AG08395 (cell line): ENCODE measurements at regions not wholly inside any gene's neighbourhood (a gene's known extent, or its start where the extent isn't known, plus 50 kb on each side); places are given as distances from the start of the nearest gene placed in this dataset.
"Not testable (repeated sequence)": the region's sequence is repeated elsewhere in the genome, so short reads cannot be mapped to it uniquely, and the experiment has no call there.

Experiments used
- DNase-seq: peaks from one replicate; pipeline ENCODE4 v3.0.0; 2012; ENCODE audit warnings: mixed read lengths, low spot score

DNA sequence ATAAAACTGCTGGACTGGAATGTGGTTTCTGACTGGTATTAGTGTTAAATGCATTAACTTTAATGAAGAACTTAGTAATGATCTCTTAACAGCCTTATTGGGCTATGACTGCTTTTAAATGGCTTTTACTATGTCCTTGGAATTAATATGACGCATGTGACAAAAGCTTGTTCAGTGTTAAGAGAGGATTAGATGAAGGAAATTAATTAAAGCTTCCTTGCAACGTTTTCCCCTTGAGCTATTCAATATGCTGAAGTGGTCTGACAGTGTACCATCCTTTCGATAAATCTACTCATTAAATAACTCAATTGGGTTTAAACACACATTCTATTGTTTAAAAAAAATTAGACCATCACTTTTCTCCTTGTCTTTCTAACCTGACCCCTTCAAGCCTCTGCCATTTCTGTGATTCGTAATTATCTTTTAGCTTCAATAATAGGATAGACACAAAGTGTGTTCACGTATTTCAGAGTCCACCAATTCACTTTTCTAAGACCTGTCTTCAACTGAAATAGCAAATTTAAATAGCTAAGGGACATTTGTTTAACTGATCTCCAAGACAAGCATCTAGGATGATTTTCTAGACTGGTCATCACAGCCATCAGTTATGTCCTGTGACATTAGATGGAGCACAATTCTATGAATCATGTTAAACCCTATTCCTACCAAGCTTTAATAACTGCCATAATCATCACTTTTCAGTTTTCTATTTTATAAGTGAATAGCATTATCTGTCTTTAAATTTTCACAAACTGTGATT, 1258.0 kb upstream of the CDH9 start:
- DNase-seq = no peak

DNA sequence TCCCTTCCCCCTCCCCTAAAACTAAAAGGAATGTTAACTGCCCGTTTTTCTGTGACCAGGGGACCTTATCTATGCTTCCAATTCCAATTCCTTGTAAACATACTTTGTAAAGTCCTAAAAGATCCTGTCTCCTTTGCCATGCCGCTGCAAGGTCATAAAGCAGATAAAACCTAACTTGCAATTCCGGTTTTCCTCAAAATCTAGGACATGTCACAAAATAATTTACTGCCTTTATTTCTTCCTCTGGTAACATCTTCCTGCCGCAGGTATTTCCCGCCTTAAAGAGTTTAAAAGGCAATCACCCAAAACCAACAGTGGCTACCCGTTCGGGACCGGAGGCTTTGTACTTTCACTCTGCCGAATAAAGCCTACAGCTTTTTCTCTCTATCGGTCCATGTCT, 1248.6 kb upstream of the CDH9 start:
- DNase-seq = not testable (repeated sequence)

DNA sequence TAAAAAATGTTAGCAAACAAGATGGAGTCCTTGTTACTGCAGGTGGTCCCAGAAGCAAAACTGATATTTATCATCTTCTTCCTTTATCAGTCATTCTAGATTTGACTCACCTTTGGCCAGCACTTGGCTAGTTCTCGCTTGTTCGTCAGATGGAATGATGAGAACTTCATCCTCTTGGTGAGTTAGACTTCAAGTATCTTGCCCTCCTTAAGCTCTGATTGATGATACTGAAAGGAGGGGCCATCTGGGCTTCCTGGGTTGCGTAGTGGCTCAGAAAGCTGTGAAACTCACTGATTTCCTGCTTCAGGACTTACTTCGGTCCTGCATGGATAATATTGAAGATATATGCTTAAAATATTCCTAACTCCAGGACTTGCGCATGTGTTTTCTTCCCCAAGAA, 1248.2 kb upstream of the CDH9 start:
- DNase-seq = no peak

DNA sequence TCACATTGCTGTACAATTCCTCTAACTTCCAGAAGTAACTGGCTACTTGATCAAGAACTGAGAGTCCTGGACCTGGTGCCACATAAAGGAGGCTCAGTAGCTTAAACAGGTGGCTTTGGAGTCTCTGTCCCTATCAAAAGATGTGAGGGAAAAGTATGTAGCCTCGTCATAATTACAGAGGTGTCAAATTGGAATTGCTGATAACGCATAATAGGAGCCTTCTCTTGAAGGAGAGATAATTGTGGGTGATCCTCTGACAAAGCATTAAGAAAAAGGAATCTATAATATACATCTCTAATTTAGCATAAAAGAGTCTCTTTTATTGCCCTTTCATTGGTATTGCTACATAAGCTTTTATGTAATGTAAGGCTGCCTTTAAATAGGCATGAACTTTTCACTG, 1246.4 kb upstream of the CDH9 start:
- no peak for DNase-seq

DNA sequence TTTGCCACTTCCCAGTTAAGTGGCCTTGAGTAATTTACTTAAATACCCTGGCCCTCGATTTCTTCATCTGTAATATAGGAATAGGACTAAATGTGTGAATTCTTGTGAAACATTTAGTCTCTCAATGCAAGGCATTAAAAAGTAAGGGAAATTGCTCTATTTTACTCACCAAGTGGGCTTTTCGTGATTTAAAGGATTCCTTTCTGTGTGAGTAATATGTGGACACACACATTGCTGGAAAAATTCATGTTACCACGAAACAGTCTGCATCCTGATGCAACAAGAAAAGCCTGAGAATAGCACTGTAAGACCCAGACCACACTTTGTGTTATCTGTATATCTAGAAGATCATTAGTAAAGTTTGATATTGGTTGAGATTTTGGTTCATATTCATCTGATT, 1243.0 kb upstream of the CDH9 start:
- no peak for DNase-seq

DNA sequence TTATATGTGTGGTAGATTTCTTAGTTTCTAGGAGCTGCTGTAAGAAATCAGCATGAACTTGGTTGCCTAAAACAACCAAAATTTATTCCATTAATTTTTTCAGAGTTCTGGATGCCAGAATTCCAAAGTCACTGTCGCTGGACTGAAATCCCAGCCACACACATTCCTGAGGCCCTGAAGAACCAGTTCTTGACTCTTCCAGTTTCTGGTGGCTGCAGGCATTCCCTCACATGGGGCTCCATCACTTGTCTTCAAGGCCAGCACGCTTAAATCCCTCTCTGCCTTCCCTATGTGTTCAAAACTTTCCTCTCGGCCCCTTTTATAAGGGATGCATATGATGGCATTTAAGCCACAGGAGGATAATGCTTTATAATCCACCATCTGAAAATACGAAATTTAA, 1237.5 kb upstream of the CDH9 start:
- no peak for DNase-seq

DNA sequence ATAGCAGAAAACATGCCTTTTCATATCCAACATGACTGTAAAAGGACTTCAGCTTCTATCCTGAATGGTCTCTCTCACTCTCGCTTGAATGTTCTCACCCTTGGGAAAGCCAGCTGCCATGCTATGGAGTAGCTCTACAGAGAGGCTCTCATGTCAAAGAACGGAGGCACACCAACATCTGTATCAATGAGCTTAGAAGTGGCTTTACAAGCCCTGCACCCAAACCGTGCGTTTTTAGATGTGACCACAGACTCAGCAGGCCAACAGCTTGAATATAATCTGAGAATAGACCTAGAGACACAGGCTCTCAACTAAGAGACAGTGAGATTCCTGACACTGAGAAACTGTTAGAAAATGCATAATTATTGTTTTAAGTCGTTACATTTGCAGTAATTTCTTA, 1231.6 kb upstream of the CDH9 start:
- DNase-seq = no peak

DNA sequence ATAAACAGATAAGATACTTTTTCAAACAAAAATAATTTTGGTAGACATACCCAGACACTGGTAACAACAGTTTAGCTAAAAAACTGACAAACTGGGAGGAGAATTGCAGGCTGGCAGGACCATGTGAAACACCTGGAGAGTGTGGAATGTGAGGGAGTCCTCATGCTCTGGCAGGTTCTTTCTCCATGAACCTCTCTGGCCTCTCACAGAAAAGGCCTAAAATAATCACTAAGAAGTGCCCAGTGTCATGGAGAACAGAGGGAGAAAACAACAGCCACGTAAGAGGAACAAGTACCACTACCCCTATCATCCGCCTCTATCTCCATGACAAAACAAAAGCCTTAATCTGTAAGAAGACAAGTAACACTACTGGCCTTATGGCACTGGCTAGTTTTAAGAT, 1227.5 kb upstream of the CDH9 start:
- DNase-seq = no peak

DNA sequence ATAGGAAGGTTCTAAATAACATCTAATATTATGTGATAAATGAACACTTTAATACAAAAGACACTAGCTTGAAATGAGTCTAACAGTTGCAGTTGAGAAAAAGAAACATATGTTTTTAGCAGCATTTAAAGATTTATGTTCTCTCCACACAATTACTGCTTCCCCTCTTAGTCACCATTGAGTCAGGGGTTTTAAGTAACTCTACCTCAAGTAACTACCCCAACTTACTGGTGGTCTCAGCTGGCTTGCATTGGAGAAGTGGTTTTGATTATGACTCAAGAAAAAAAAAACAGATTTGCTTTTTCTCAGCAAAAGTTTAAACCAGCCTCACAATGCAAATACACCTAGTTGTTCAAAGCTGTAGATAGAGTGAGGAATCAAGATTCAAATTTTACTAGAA, 1216.5 kb upstream of the CDH9 start:
- DNase-seq = no peak

DNA sequence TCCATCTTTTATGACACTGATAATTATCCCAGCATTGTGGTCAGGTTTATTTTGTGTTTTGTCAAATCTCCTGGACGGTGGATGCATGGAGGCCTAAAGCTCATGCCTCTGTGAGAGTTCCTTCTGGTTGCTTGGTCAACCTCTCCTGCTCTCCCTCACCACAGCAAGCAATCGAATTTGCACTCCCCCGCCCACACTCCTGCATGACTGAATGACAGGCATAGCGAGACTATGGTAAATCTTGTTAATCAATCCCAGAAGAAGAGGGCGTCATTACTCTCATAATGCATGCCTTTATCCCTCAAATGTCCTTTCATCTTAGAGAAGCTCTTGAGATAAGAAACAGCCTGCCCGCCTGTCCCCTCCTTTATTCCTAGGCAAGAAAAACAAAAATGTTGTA, 1215.0 kb upstream of the CDH9 start:
- DNase-seq = no peak

DNA sequence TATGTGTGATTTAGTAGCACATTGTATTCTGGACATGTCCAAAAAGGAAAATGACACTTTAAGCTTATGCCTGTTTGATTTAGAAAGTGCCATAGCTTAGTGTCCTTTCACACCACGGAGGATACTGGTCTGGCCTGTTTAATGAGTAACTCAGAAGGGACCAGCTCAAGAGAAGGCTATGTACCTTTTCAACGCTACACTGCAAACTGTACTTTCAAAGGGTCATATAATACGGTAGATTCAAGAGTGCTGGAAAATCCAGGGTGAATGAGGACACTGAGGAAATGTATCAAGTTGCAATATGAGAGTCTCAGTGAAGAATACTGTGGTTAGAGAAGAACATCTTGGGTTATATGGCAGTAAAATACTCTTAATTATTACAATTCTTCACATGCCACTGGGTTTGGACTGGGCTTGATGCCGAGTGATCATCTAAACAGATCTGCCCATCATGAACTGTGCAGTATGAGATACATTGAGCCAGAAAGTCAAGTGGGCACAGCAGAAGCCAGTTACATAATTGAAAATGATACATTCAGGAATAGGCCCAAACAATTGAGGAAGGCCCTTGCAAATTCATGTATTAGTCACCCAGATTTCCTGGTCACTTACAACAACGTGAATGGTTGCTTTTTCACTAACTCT, 1211.5 kb upstream of the CDH9 start:
- no peak for DNase-seq

DNA sequence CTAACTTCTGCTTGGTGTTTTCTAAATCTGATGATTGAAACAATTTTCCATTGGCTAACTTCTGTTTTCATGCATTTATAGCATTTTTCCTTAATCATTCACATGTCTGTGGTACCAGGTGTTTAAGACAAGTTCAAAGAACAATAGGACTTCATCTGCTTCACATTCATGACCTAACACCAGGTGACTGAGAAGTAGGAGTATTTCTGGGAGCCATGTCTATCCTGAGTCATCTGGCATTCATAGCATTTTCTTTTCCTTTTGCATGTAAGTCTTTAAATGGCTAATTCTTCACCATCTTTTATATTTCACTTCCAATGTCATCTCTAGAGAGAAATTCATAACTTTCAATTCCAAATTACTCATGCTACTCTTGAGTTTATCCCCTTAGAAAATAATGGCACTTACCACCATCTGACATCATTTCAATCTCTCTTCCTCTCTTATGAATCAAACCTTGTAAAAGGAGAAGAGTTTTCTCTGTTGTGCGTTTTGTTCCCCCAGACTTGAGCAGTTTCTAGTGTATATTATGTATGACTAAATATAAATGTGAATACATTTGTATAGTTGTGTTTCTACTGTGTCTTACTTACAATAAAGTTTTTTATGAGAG, 1196.1 kb upstream of the CDH9 start:
- DNase-seq = no peak

DNA sequence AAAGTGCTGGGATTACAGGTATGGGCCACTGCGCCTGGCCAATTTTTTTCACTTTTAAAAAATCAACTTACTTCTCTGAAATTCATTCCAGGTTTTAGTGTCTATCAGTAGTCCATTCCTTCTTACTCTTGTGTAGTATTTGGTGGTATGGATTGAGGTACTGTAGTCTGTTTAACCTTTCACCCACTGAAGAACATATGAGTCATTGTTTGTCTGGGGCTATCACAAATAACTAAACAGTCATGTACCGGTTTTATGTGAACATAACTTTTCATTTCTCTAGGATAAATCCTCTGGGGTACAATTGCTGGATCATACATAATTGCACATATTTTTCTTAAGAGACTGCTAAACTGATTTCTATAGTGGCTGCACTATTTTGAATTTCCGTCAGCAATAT, 1188.0 kb upstream of the CDH9 start:
- DNase-seq = no peak

DNA sequence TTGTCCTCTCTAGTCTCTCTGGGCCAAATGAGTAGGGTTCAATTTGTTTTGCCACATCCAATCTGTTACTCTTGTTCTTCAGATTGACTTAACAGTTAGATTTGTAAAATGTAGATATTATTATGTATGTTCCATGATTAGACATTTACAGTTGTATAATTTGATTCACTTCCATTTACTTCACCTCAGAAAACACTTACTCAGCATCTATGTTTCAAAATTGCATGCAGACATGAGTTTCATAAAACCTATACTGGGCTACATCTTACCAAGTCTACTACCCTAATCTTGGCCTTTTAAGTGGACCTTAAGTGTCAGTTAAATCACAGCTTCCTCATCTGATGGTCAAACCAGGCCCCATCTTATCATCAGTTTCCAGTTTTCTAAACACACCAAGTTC, 1181.2 kb upstream of the CDH9 start:
- no peak for DNase-seq

DNA sequence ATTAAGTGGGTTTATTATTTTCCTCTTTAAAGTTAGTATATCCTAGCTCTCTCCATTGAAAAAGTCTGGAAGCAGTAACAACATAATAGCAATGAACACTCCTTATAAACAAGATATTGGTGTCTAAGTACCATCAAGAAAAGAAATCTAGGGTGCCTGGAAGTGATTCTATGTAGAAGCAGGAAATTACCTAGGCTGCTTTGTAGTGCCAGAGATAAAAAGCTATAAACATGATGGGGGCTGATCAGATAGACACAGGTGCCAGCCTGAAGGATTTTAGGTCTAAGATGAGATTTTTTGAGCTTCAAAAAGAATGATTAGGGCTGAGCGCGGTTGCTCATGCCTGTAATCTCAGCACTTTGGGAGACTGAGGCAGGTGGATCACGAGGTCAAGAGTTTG, 1179.3 kb upstream of the CDH9 start:
- DNase-seq = no peak

DNA sequence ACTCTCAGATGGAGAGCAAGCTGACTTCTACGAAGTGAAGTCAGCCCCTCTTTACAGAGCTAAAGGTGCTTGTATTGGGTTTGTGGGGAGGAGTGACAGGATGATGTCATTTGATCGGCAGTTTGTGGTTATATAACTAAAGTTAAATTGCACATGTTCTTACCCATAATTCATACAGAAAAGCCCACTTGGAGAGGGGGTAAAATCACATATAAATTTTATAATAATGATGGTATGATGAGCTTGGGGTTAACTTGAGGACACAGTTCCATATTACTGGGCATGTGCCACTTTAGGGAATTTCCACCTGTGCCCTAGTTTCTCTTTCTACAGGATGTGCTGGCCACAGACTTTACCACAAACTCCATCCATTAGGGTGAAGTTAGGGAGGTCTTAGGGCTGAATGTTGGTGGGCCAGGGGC, 1178.6 kb upstream of the CDH9 start:
- no peak for DNase-seq

DNA sequence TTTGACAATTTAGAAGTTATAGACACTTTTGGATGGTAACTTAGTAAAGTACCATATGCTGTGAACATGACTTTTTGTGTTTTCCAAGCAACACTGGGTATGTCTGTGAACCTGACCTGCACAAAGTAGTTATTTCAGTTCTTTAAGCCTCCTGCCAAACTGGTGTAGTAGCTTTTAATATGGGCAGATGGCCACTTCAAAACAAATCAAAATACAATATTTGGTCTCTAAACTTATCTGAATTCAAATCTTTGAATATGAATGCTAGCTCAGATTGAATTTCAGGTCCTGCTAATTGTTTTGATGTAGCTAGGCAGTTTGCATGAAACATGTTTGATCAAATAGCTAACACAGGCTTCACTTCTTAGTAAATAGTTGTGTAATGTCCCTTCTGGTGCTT, 1176.7 kb upstream of the CDH9 start:
- DNase-seq = no peak

DNA sequence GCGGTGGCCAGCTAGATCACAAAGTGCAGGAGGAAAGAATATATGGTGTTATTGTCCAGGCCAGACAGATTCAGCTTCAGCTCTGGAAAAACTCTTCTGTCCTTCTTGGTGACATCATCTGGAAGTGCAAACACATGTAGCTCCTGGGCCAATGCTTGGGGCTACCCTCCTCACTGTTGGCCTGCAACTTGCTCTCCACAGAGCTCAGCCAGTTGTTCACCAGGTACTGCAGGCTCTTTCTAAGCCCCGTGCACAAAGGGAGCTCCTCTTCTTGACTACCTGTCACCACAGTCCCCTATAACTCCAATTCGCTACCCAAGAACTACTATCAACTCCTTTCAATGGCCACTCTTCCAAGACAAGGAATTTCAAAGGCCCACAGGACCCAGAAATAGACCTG, 1175.9 kb upstream of the CDH9 start:
- no peak for DNase-seq

DNA sequence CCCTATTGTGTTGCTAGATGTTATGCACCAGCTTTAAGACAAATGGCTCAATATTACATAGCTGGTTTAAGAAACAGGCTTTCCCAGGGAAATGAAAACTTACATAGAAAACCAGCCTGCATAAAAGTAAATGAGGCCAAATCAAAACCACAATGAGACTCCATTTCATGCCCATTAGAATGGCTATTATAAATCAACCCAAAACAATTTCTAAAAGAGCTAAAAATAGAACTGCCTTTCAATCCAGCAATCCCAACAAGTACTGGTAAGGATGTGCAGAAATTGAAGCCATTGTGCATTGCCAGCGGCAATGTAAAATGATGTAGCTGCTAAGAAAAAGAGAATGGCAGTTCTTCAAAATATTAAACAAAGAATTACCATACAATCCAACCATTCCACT, 1170.0 kb upstream of the CDH9 start:
- no peak for DNase-seq

DNA sequence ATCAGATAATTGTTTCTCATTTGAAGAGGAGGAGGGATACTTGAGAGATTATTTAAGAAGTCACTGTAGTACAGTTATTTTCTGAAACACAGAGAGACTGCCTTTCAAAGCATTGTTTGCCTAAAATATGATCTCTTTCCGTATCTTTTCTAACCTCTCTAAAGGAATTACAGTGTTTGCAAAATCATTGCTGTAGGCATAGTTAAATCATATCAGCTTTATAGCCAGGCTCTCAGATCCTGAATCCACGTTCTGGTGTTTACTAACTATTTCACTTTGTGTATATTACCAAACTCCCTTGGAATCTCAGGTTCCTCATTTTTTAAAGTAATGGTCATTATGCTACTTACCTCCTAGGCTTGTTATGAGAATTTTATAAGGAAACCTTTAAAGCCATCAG, 1151.6 kb upstream of the CDH9 start:
- no peak for DNase-seq

DNA sequence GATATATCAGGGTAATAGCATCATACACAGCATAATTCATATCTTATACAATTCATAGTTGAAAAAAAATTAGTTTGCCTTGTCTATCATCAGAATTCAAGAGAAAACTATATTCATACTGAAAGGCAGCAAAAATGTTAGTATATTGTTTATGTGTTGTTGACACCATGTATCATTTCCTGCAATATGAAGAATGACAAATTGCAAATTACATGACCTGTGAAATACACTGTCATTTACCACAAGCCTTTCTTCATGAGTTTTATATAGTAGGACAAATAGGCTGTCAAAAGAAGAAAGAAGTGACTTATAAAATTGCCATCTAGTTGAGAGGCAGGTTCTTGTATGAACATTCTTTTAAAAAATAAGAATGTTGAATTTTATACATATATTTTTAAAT, 1136.3 kb upstream of the CDH9 start:
- DNase-seq = no peak

DNA sequence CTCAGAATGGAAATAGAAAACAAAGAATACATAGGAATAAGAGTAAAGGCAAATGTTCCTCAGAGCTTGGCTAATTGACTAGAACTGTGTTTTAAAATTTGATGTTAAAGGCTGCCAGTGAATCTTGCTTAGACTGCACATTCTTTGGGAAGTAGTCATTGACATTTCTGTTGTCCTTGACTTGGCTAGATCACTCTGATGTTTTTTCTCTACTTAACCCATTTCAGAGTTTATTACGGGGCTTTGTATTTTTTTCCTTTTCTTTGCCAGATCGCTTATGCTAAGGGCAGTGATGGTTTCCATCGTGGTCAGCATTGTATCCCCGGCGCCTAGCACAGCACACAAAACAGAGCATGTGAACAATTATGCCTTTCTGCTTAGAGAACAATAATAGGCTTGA, 1126.7 kb upstream of the CDH9 start:
- DNase-seq = no peak

DNA sequence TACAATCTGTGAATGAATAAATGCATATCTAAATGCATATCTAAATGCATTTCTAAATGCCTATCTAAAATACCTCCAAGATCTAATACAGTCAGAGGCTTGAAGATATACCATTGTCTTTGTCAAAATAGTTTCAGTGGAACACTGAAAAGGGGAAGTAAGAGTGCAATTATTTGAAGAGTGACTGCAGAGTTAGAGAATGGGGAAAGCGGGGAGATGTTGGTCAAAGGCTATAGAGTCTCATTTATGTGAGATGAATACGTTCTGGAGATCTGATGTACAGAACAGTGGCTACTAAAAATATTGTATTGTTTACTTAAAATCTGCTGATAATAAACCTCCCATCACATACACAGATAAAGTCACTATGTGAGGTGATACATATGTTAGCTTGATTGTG, 1126.2 kb upstream of the CDH9 start:
- DNase-seq = no peak

DNA sequence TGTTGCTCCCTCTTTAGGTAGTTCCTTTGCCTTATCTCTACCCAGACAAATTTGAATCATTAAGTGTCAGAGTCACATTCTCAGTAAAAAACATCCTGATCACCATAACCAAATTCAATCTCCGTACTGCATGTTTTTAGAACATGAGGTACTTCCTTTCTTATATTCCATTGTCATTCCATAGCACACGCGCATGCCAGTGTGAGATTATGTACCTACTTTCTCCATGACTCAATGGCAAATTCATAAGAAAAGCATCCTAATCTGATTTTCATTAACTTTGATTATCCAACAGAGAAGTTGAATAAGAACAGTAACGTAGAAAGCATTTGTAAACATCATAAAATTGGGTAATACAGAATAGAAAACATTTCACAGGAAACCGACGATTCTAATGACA, 1118.6 kb upstream of the CDH9 start:
- DNase-seq = no peak
